OCI-LY1 (cell line): ENCODE measurements at regions not wholly inside any gene's neighbourhood (a gene's known extent, or its start where the extent isn't known, plus 50 kb on each side); places are given as distances from the start of the nearest gene placed in this dataset.

Experiments used
- EZH2 ChIP-seq: fragments of 200-600 bp; sonication (generic), shearing (Covaris generic); IDR thresholded peaks from 2 replicates; pipeline ENCODE4 v1.8.0; 2017; ENCODE audit warnings: borderline replicate concordance, mixed run types, mild to moderate bottlenecking, antibody characterized with exemption, low read length, moderate library complexity, mixed read lengths
- TF ChIP-seq, protein P1 (sequence below): fragments of 200-600 bp; sonication (generic), shearing (Covaris generic); IDR thresholded peaks from 2 replicates; pipeline ENCODE4 v1.5.1; 2017; ENCODE audit warnings: mild to moderate bottlenecking, antibody characterized with exemption, low read length, moderate library complexity, mixed read lengths

DNA sequence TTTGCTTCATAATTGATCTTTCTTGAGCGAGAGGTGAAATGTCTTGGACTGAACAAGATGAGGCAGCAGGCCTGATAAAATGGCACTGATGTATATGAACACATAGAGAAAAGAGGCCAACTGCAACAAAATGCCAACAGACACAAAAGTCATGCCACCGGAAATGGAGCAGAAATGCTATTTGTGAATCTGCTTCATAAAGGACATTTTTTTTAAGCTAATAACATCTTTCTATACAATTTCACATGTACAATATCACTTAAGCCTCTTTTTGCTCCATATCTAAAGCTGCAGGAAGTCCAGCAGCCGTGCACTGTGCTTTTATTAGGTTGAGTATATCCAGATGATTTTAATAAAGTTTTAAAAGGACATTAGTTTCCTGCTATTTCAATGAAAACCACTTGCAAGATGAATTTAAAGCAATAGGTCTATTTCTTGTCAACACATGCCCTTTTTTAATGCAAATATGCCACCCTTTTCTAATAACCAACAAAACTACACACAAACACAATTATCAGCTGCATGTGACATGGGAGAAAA, 169.2 kb upstream of the ADAMTS9 start:
- TF ChIP-seq, protein P1, sequence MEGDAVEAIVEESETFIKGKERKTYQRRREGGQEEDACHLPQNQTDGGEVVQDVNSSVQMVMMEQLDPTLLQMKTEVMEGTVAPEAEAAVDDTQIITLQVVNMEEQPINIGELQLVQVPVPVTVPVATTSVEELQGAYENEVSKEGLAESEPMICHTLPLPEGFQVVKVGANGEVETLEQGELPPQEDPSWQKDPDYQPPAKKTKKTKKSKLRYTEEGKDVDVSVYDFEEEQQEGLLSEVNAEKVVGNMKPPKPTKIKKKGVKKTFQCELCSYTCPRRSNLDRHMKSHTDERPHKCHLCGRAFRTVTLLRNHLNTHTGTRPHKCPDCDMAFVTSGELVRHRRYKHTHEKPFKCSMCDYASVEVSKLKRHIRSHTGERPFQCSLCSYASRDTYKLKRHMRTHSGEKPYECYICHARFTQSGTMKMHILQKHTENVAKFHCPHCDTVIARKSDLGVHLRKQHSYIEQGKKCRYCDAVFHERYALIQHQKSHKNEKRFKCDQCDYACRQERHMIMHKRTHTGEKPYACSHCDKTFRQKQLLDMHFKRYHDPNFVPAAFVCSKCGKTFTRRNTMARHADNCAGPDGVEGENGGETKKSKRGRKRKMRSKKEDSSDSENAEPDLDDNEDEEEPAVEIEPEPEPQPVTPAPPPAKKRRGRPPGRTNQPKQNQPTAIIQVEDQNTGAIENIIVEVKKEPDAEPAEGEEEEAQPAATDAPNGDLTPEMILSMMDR, result no peak
- TF ChIP-seq EZH2, result no peak
